T-helper 1 cell treated with Interleukin-12 subunit alpha and Interleukin-12 subunit beta and Interleukin-4 antibody, amounts not matched to agents 30 μg/mL and 1 μg/mL, for 36 hours (primary cell): ENCODE measurements at regions not wholly inside any gene's neighbourhood (a gene's known extent, or its start where the extent isn't known, plus 50 kb on each side); places are given as distances from the start of the nearest gene placed in this dataset.
"Not testable (repeated sequence)": the region's sequence is repeated elsewhere in the genome, so short reads cannot be mapped to it uniquely, and the experiment has no call there.

Experiments used
- H3K27ac Mint-ChIP-seq: one replicate; pipeline ENCODE4 v1.8.0; 2021; ENCODE audit warnings: mild to moderate bottlenecking, mixed read lengths
- H3K27me3 Mint-ChIP-seq: one replicate; pipeline ENCODE4 v1.8.0; 2021; ENCODE audit warnings: low read depth, mixed read lengths
- H3K36me3 Mint-ChIP-seq: one replicate; pipeline ENCODE4 v1.8.0; 2021; ENCODE audit warnings: low read depth, mixed read lengths
- H3K4me1 Mint-ChIP-seq: one replicate; pipeline ENCODE4 v1.8.0; 2021; ENCODE audit warnings: low read depth, mixed read lengths
- H3K4me3 Mint-ChIP-seq: one replicate; pipeline ENCODE4 v1.8.0; 2021; ENCODE audit warnings: mild to moderate bottlenecking, moderate library complexity, mixed read lengths
- H3K9me3 Mint-ChIP-seq: one replicate; pipeline ENCODE4 v1.8.0; 2021; ENCODE audit warnings: mixed read lengths

- H3K27ac Mint-ChIP-seq: peak overlapping the region; percentile 92
- H3K27me3 Mint-ChIP-seq: no peaks in the 10 kb centered on the region
- H3K4me3 Mint-ChIP-seq: peak overlapping the region; percentile 66
- H3K4me1 Mint-ChIP-seq: peaks cover 82% of the 10 kb centered on the region
- H3K36me3 Mint-ChIP-seq: peaks cover 23% of the 10 kb centered on the region
- peaks cover 8% of the 10 kb centered on the region for H3K9me3 Mint-ChIP-seq
These were observed 120.1 kb upstream of the SLC39A10 start for GRCh38 chr2:195536906-195537305.

GRCh38 chr2:195535911-195536522 lies 121.0 kb upstream of the SLC39A10 start:
- peak overlapping the region; percentile 66 for H3K4me3 Mint-ChIP-seq
- peak overlapping the region; percentile 92 for H3K27ac Mint-ChIP-seq
- peaks cover 84% of the 10 kb centered on the region for H3K4me1 Mint-ChIP-seq
- no peaks in the 10 kb centered on the region for H3K27me3 Mint-ChIP-seq
- H3K36me3 Mint-ChIP-seq: peaks cover 26% of the 10 kb centered on the region
- H3K9me3 Mint-ChIP-seq: peaks cover 10% of the 10 kb centered on the region

- peaks cover 36% of the 10 kb centered on the region for H3K36me3 Mint-ChIP-seq
- H3K4me1 Mint-ChIP-seq: peaks cover 86% of the 10 kb centered on the region
- peak overlapping the region; percentile 81 for H3K4me3 Mint-ChIP-seq
- peak overlapping the region; percentile 92 for H3K27ac Mint-ChIP-seq
- H3K9me3 Mint-ChIP-seq: peaks cover 20% of the 10 kb centered on the region
- no peaks in the 10 kb centered on the region for H3K27me3 Mint-ChIP-seq
These were observed 122.1 kb upstream of the SLC39A10 start for GRCh38 chr2:195534971-195535370.

GRCh38 chr2:195533771-195534642 lies 123.0 kb upstream of the SLC39A10 start:
- Mint-ChIP-seq H3K27ac (peak overlapping the region; percentile 92), H3K4me1 (peaks cover 79% of the 10 kb centered on the region), H3K9me3 (peaks cover 24% of the 10 kb centered on the region), H3K36me3 (peaks cover 37% of the 10 kb centered on the region), H3K4me3 (peak overlapping the region; percentile 81), H3K27me3 (no peaks in the 10 kb centered on the region)

- Mint-ChIP-seq H3K4me3 (peak overlapping the region; percentile 81), H3K27ac (peak overlapping the region; percentile 92), H3K9me3 (peaks cover 22% of the 10 kb centered on the region), H3K36me3 (peaks cover 28% of the 10 kb centered on the region), H3K4me1 (peaks cover 67% of the 10 kb centered on the region), H3K27me3 (no peaks in the 10 kb centered on the region)
These were observed 124.3 kb upstream of the SLC39A10 start for GRCh38 chr2:195532628-195533271.

- Mint-ChIP-seq H3K9me3 (peaks cover 22% of the 10 kb centered on the region), H3K27me3 (no peaks in the 10 kb centered on the region), H3K36me3 (peaks cover 30% of the 10 kb centered on the region), H3K27ac (peak overlapping the region; percentile 92), H3K4me3 (peak overlapping the region; percentile 81), H3K4me1 (peaks cover 62% of the 10 kb centered on the region)
These were observed 124.8 kb upstream of the SLC39A10 start for GRCh38 chr2:195532255-195532627.

GRCh38 chr2:195531754-195532153 lies 125.3 kb upstream of the SLC39A10 start:
- Mint-ChIP-seq H3K4me3 (peak overlapping the region; percentile 81), H3K4me1 (peaks cover 57% of the 10 kb centered on the region), H3K9me3 (peaks cover 22% of the 10 kb centered on the region), H3K27me3 (no peaks in the 10 kb centered on the region), H3K36me3 (peaks cover 28% of the 10 kb centered on the region), H3K27ac (peak overlapping the region; percentile 92)

- peaks cover 18% of the 10 kb centered on the region for H3K4me1 Mint-ChIP-seq
- H3K27ac Mint-ChIP-seq, H3K4me3 Mint-ChIP-seq, H3K27me3 Mint-ChIP-seq: not testable (repeated sequence)
- H3K36me3 Mint-ChIP-seq: peaks cover 37% of the 10 kb centered on the region
- peaks cover 13% of the 10 kb centered on the region for H3K9me3 Mint-ChIP-seq
These were observed 133.8 kb upstream of the SLC39A10 start for GRCh38 chr2:195523242-195523641.

GRCh38 chr2:195521589-195521988 lies 135.4 kb upstream of the SLC39A10 start:
- H3K9me3 Mint-ChIP-seq: peaks cover 20% of the 10 kb centered on the region
- H3K27me3 Mint-ChIP-seq: no peaks in the 10 kb centered on the region
- H3K4me3 Mint-ChIP-seq: no peak overlapping the region
- peaks cover 22% of the 10 kb centered on the region for H3K4me1 Mint-ChIP-seq
- H3K36me3 Mint-ChIP-seq: peaks cover 40% of the 10 kb centered on the region
- no peak overlapping the region for H3K27ac Mint-ChIP-seq

- Mint-ChIP-seq H3K27me3 (no peaks in the 10 kb centered on the region), H3K27ac (no peak overlapping the region), H3K36me3 (peaks cover 38% of the 10 kb centered on the region), H3K9me3 (peaks cover 16% of the 10 kb centered on the region), H3K4me1 (peaks cover 24% of the 10 kb centered on the region), H3K4me3 (no peak overlapping the region)
These were observed 136.3 kb upstream of the SLC39A10 start for GRCh38 chr2:195520671-195521155.

GRCh38 chr2:195515551-195515950 lies 141.5 kb upstream of the SLC39A10 start:
- Mint-ChIP-seq H3K27me3 (no peaks in the 10 kb centered on the region), H3K27ac (no peak overlapping the region), H3K9me3 (peaks cover 19% of the 10 kb centered on the region), H3K4me3 (no peak overlapping the region), H3K4me1 (peaks cover 6% of the 10 kb centered on the region), H3K36me3 (peaks cover 30% of the 10 kb centered on the region)

GRCh38 chr2:195514365-195514764 lies 142.7 kb upstream of the SLC39A10 start:
- H3K27ac Mint-ChIP-seq: no peak overlapping the region
- H3K4me3 Mint-ChIP-seq: no peak overlapping the region
- no peaks in the 10 kb centered on the region for H3K27me3 Mint-ChIP-seq
- peaks cover 27% of the 10 kb centered on the region for H3K9me3 Mint-ChIP-seq
- peaks cover 34% of the 10 kb centered on the region for H3K36me3 Mint-ChIP-seq
- peaks cover 10% of the 10 kb centered on the region for H3K4me1 Mint-ChIP-seq

GRCh38 chr2:195513119-195513518 lies 143.9 kb upstream of the SLC39A10 start:
- Mint-ChIP-seq H3K27ac (no peak overlapping the region), H3K4me1 (peaks cover 14% of the 10 kb centered on the region), H3K27me3 (no peaks in the 10 kb centered on the region), H3K9me3 (peaks cover 34% of the 10 kb centered on the region), H3K4me3 (no peak overlapping the region), H3K36me3 (peaks cover 36% of the 10 kb centered on the region)

- peaks cover 14% of the 10 kb centered on the region for H3K4me1 Mint-ChIP-seq
These were observed 147.5 kb upstream of the SLC39A10 start for GRCh38 chr2:195509551-195509950.

More at GRCh38 chr2:195509551-195509950, 147.5 kb upstream of the SLC39A10 start:
- Mint-ChIP-seq H3K27ac (no peak overlapping the region), H3K36me3 (peaks cover 40% of the 10 kb centered on the region), H3K9me3 (peaks cover 44% of the 10 kb centered on the region), H3K27me3 (no peaks in the 10 kb centered on the region), H3K4me3 (no peak overlapping the region)
